Cardiac fibroblast (primary cell): ENCODE measurements at regions not wholly inside any gene's neighbourhood (a gene's known extent, or its start where the extent isn't known, plus 50 kb on each side); places are given as distances from the start of the nearest gene placed in this dataset.

ENCODE experiments used
- DNase-seq, 2 donors: peaks; one replicate each; pipeline versions ENCODE4 v3.0.0 to v3.0.0-alpha.2; 2010; ENCODE audit warnings: low read depth in 2 of 2
- H3K4me3 ChIP-seq, 2 donors: replicated peaks in 1 of 2; 1 replicate in 1 of 2; 2 replicates in 1 of 2; pipeline ENCODE4 v1.5.1; 2011; ENCODE audit warnings: low read depth in 2 of 2, low read length in 2 of 2, mild to moderate bottlenecking in 2 of 2, moderate library complexity in 1 of 2
- TF ChIP-seq, protein P1 (sequence below): IDR thresholded peaks from one replicate; pipeline ENCODE4 v1.5.1; 2011; ENCODE audit warnings: low read depth, mild to moderate bottlenecking, low read length, inconsistent platforms

- no peak for DNase-seq
- TF ChIP-seq, protein P1, sequence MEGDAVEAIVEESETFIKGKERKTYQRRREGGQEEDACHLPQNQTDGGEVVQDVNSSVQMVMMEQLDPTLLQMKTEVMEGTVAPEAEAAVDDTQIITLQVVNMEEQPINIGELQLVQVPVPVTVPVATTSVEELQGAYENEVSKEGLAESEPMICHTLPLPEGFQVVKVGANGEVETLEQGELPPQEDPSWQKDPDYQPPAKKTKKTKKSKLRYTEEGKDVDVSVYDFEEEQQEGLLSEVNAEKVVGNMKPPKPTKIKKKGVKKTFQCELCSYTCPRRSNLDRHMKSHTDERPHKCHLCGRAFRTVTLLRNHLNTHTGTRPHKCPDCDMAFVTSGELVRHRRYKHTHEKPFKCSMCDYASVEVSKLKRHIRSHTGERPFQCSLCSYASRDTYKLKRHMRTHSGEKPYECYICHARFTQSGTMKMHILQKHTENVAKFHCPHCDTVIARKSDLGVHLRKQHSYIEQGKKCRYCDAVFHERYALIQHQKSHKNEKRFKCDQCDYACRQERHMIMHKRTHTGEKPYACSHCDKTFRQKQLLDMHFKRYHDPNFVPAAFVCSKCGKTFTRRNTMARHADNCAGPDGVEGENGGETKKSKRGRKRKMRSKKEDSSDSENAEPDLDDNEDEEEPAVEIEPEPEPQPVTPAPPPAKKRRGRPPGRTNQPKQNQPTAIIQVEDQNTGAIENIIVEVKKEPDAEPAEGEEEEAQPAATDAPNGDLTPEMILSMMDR, result no peak
- H3K4me3 ChIP-seq, result no peak overlapping the region
These were observed 183.9 kb downstream of the ERMARD start for GRCh38 chr6:169935348-169935718.

GRCh38 chr6:169934699-169935347 is 183.4 kb downstream of the ERMARD start:
- TF ChIP-seq, protein P1, result no peak
- DNase-seq, result no peak
- no peak overlapping the region for H3K4me3 ChIP-seq

- TF ChIP-seq, protein P1, result no peak
- peak in 1 of 2 donors; percentile 21 for DNase-seq
- no peak overlapping the region for H3K4me3 ChIP-seq
These were observed 182.6 kb downstream of the ERMARD start for GRCh38 chr6:169933839-169934698.

- no peak overlapping the region for H3K4me3 ChIP-seq
- no peak for DNase-seq
- TF ChIP-seq, protein P1, result no peak
These were observed 181.9 kb downstream of the ERMARD start for GRCh38 chr6:169933251-169933821.

GRCh38 chr6:169932491-169932890 is 181.1 kb downstream of the ERMARD start:
- TF ChIP-seq, protein P1, result no peak
- DNase-seq, result no peak
- no peak overlapping the region for H3K4me3 ChIP-seq

GRCh38 chr6:169931261-169931660 is 179.8 kb downstream of the ERMARD start:
- no peak for DNase-seq
- H3K4me3 ChIP-seq, result no peak overlapping the region
- TF ChIP-seq, protein P1, result no peak
